Fibroblast of the aortic adventitia (primary cell): ENCODE measurements at regions not wholly inside any gene's neighbourhood (a gene's known extent, or its start where the extent isn't known, plus 50 kb on each side); places are given as distances from the start of the nearest gene placed in this dataset.
"Not testable (repeated sequence)": the region's sequence is repeated elsewhere in the genome, so short reads cannot be mapped to it uniquely, and the experiment has no call there.

Source experiments
- DNase-seq: peaks from one replicate; pipeline ENCODE4 v3.0.0-alpha.2; 2010; ENCODE audit warnings: low read depth
- H3K4me3 ChIP-seq: 2 replicates; pipeline ENCODE4 v1.5.1; 2011; ENCODE audit warnings: low read depth, mild to moderate bottlenecking, control low read depth, low read length, moderate library complexity
- CTCF ChIP-seq: IDR thresholded peaks from 2 replicates; pipeline ENCODE4 v1.5.1; 2011; ENCODE audit warnings: mild to moderate bottlenecking, low read length, control low read depth, inconsistent platforms; ENCODE audit not compliant: insufficient read depth

DNA sequence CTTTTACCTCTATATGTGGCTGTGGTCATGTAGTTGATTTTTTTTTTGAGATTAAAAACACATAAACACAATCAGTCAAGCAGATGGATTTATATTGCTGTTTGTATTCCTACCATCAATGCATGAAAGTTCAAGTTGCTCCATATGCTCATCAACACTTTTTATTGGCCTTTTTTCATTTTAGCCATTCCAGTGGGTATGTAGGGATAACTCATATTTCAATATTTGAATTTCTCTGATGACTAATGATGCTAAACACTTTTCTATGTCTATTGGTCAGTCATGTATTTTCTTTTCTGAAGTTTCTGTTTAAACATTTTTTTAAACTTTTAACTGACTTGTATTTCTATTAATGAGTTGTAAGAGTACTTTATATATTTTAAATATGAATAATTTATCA is 445.4 kb upstream of the RGMB start:
- no peak for DNase-seq
- H3K4me3 ChIP-seq, result no peak overlapping the region
- TF ChIP-seq CTCF, result no peak

DNA sequence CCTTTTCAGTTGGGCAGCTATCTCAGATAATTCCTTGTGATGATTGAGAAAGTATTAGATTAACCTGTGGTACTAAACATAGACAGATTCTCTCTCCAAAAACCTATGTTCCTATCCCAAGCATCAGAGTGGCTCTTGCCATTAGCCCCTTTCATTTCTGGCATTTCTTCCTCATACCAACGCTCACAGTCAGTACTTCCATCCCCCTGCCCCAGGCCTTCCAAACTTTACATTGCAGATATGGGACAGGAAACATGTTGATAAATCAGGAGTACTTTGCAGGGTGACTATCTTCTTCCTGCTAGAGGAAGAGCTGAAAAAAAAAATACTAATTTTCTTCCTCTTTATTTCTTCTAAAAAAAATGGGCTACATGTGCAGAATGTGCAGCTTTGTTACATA is 442.6 kb upstream of the RGMB start:
- no peak overlapping the region for H3K4me3 ChIP-seq
- no peak for DNase-seq
- no peak for TF ChIP-seq CTCF

DNA sequence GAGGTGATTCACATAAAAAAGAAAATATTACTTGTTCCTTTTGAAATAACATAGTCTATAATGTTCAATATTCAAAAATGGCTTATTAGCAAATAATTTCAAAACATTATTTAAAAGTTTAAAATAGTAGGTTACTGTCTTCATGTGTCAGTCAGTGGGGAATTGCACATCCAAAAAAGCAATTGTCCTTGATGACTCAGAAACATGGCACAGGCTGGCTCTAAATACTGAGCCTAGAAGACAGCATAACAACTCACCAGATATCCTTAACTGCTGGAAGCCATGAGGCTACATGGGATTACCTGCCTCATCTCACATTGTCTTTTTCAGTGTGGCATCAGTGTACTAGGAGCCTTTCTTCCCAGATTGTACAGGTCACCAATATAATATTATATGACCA is 439.5 kb upstream of the RGMB start:
- no peak overlapping the region for H3K4me3 ChIP-seq
- no peak for TF ChIP-seq CTCF
- no peak for DNase-seq

- TF ChIP-seq CTCF, result no peak
- DNase-seq, result no peak
- H3K4me3 ChIP-seq, result no peak overlapping the region
Measured at GRCh38 chr5:98334946-98335345, 438.5 kb upstream of the RGMB start.

GRCh38 chr5:98339141-98339848 is 434.2 kb upstream of the RGMB start:
- H3K4me3 ChIP-seq, result no peak overlapping the region
- DNase-seq, result no peak
- no peak for TF ChIP-seq CTCF

- no peak for TF ChIP-seq CTCF
- H3K4me3 ChIP-seq, result no peak overlapping the region
Measured at GRCh38 chr5:98341038-98342032, 432.1 kb upstream of the RGMB start.

DNA sequence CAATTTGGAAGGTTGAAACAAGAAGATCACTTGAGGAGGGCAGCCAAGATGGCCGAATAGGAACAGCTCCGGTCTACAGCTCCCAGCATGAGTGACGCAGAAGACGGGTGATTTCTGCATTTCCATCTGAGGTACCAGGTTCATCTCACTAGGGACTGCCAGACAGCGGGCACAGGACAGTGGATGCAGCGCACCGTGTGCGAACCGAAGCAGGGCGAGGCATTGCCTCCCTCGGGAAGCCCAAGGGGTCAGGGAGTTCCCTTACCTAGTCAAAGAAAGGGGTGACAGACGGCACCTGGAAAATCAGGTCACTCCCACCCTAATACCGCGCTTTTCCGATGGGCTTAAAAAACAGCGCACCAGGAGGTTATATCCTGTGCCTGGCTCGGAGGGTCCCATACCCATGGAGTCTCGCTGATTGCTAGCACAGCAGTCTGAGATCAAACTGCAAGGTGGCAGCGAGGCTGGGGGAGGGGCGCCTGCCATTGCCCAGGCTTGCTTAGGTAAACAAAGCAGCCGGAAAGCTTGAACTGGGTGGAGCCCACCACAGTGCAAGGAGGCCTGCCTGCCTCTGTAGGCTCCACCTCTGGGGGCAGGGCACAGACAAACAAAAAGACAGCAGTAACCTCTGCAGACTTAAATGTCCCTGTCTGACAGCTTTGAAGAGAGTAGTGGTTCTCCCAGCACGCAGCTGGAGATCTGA is 430.4 kb upstream of the RGMB start:
- H3K4me3 ChIP-seq, result not testable (repeated sequence)

More at GRCh38 chr5:98341038-98342032, 432.1 kb upstream of the RGMB start:
- peak; percentile 94 for DNase-seq

More for the DNA sequence above, 430.4 kb upstream of the RGMB start:
- DNase-seq, result not testable (repeated sequence)
